ENCODE measurements at regions not wholly inside any gene's neighbourhood (a gene's known extent, or its start where the extent isn't known, plus 50 kb on each side); places are given as distances from the start of the nearest gene placed in this dataset.

DNA sequence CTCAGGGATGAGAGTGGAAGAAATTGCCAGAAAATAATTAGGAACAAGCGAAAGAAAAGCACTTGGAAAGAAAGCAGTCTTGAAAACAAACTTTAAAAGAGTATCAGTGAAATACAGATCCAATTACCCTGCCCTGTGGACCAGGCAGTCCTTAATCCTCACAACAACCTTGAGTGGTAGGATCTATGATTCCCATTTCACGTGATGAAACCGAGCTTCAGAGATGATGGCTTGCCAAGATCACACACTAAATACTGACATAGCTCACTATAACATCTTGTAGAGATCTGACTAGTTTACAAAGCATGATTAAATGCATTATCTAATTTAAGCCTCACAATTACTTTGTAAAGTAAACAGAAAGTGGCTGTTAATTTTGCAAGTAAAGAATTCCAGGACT is 55.5 kb upstream of the ABCA1 start:
- TF ChIP-seq POLR2A (IDR thresholded peaks at IDR 0.05): no peak
- no peak for TF ChIP-seq POLR2AphosphoS5 (IDR thresholded peaks at IDR 0.05)
- TF ChIP-seq, protein P1, sequence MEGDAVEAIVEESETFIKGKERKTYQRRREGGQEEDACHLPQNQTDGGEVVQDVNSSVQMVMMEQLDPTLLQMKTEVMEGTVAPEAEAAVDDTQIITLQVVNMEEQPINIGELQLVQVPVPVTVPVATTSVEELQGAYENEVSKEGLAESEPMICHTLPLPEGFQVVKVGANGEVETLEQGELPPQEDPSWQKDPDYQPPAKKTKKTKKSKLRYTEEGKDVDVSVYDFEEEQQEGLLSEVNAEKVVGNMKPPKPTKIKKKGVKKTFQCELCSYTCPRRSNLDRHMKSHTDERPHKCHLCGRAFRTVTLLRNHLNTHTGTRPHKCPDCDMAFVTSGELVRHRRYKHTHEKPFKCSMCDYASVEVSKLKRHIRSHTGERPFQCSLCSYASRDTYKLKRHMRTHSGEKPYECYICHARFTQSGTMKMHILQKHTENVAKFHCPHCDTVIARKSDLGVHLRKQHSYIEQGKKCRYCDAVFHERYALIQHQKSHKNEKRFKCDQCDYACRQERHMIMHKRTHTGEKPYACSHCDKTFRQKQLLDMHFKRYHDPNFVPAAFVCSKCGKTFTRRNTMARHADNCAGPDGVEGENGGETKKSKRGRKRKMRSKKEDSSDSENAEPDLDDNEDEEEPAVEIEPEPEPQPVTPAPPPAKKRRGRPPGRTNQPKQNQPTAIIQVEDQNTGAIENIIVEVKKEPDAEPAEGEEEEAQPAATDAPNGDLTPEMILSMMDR (IDR thresholded peaks at IDR 0.05 in 8 of 11, conservative IDR thresholded peaks at IDR 0.05 in 3 of 11): no peak
